Activated naive CD4-positive, alpha-beta T cell treated with anti-CD3 and anti-CD28 coated beads for 36 hours (primary cell): ENCODE measurements at regions not wholly inside any gene's neighbourhood (a gene's known extent, or its start where the extent isn't known, plus 50 kb on each side); places are given as distances from the start of the nearest gene placed in this dataset.

Experiments used
- CTCF ChIA-PET: fragments of 350-600 bp; sonication (Branson Sonifier 250); formaldehyde crosslinking; loops from one replicate; lab custom pipeline; 2021; ENCODE audit warnings: antibody characterized with exemption; lab: Charles Lee
- DNase-seq: peaks from one replicate; pipeline ENCODE4 v3.0.0-alpha.2; 2020
- H3K27ac Mint-ChIP-seq: one replicate; pipeline ENCODE4 v1.8.0; 2021; ENCODE audit warnings: mild to moderate bottlenecking, mixed read lengths
- H3K27me3 Mint-ChIP-seq: one replicate; pipeline ENCODE4 v1.8.0; 2021; ENCODE audit warnings: low read depth, mixed read lengths
- H3K36me3 Mint-ChIP-seq: one replicate; pipeline ENCODE4 v1.8.0; 2021; ENCODE audit warnings: low read depth, mixed read lengths
- H3K4me1 Mint-ChIP-seq: one replicate; pipeline ENCODE4 v1.8.0; 2021; ENCODE audit warnings: low read depth, mixed read lengths
- H3K4me3 Mint-ChIP-seq: one replicate; pipeline ENCODE4 v1.8.0; 2021; ENCODE audit warnings: mild to moderate bottlenecking, moderate library complexity, mixed read lengths
- H3K9me3 Mint-ChIP-seq: one replicate; pipeline ENCODE4 v1.8.0; 2021; ENCODE audit warnings: mixed read lengths
- intact Hi-C: fragments of 100-400 bp; cut with micrococcal nuclease; formaldehyde crosslinking; loops from one replicate; pipeline ENCODE4 v1.15.1; 2023

DNA sequence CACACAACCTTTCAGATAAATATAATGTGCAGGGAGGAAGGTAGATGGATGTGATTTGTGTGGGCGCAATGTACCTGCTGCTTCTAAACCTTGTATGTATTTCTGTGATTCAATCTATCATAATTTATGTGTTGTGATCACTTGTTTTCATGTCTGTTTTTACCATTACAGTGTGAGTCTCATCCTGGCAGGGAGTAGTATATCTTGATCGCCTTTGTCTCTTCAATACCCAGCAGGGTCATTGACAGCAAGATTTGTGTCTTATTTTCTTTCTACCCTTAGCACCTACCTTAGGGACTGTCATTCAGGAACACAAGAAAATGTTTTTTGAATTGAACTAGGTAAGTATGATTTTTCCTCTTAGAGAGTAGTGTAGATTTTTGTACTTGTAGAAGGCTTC, 83.7 kb upstream of the SELENOK start:
- no peak overlapping the region for H3K4me3 Mint-ChIP-seq
- CTCF ChIA-PET, result interaction anchor here (1.3 kb wide), 1 partner anchor 36 kb away, joined by 3 read pairs; no protein-coding TSS in a partner anchor
- H3K36me3 Mint-ChIP-seq, result peaks cover 4% of the 10 kb centered on the region
- no peak overlapping the region for H3K27ac Mint-ChIP-seq
- H3K4me1 Mint-ChIP-seq, result no peaks in the 10 kb centered on the region
- H3K27me3 Mint-ChIP-seq, result peaks cover 9% of the 10 kb centered on the region
- peaks cover 34% of the 10 kb centered on the region for H3K9me3 Mint-ChIP-seq
- DNase-seq, result no peak
- intact Hi-C loops, result no loop called here

DNA sequence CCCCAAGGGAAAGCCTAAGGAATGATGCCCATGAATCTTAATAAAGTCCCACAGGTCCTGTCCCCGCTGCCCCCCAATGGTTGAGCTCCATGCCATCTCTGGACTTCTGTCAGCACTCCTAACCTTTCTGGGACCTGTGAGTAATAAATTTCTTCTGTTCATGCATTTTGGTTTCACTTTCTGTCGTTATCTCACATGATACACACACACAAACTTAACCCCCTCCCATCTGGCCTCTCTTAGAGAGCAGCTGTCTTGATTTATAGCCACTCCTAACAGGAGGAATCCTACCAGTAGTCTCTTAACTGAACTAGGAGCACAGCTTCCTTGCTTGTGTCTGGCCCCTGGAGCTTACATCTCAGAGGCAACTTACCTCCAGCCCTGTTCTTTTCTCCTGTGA, 82.7 kb upstream of the SELENOK start:
- DNase-seq, result no peak
- Mint-ChIP-seq H3K4me3 (no peak overlapping the region), H3K27ac (no peak overlapping the region), H3K27me3 (peaks cover 4% of the 10 kb centered on the region), H3K4me1 (no peaks in the 10 kb centered on the region), H3K9me3 (peaks cover 34% of the 10 kb centered on the region), H3K36me3 (peaks cover 4% of the 10 kb centered on the region)
- CTCF ChIA-PET, result no interaction called here
- intact Hi-C loops, result no loop called here

DNA sequence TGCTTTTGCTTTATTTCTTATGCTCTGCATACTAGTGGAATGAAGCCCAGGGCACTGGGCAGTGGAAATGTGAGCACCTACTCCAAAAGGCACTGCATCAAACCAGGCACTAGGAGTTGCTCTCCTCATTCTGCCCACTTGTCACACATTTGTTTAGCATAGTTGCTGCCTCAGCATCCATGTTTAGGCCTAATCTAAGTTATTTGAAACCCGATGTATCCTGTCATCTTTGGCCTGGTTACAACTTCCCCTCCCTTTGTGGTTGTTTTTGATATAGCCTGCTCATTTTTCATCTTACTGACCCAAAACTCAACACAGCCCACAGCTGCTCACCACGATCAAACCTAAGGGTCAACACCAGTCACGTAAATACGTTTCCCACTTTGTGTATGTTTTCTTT, 82.2 kb upstream of the SELENOK start:
- intact Hi-C loops, result no loop called here
- Mint-ChIP-seq H3K4me3 (no peak overlapping the region), H3K27me3 (peaks cover 4% of the 10 kb centered on the region), H3K27ac (no peak overlapping the region), H3K9me3 (peaks cover 34% of the 10 kb centered on the region), H3K4me1 (no peaks in the 10 kb centered on the region), H3K36me3 (peaks cover 4% of the 10 kb centered on the region)
- DNase-seq, result no peak
- CTCF ChIA-PET, result no interaction called here

DNA sequence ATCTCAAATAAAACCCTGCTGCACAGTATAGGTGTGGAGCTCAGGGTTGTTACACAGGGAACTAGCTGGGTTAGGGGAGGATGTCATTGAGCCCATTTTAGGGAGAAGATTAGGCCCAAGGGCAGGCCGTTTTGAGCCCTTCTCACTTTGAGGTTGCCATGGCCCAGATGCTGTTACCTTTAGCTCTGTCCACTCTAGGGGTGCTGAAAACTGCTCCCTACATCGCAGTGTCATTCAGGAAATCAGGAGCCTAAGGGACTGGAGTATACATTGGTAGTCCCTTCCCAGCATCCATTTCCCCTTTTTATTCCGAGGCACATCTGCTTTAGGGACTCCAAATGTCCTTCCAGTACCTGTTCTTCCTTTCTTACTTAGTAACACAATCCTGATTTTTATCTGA, 79.0 kb upstream of the SELENOK start:
- no peak overlapping the region for H3K27ac Mint-ChIP-seq
- H3K36me3 Mint-ChIP-seq, result peaks cover 4% of the 10 kb centered on the region
- H3K4me3 Mint-ChIP-seq, result no peak overlapping the region
- peaks cover 24% of the 10 kb centered on the region for H3K9me3 Mint-ChIP-seq
- H3K27me3 Mint-ChIP-seq, result peaks cover 4% of the 10 kb centered on the region
- no peaks in the 10 kb centered on the region for H3K4me1 Mint-ChIP-seq
- DNase-seq, result no peak
- CTCF ChIA-PET, result interaction anchor here (0.6 kb wide), 1 partner anchor 331 kb away, joined by 3 read pairs; no protein-coding TSS in a partner anchor
- intact Hi-C loops, result no loop called here

DNA sequence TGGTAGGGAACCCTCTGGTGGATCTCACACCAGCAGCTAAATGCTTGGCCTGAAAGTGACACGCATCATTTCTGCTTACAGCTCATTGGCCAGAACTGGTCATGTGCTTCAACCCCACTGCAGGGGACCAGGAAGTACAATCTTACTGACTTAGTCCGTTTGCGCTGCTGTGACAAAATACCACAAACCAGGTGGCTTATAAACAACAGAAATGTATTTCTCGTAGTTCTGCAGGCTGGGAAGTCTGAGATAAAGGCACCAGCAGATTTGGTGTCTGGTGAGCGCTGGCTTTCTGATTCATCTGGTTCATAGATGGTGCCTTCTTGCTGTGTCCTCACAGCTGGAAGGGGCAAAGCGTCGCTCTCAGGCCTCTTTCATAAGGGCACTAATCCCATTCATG, 77.4 kb upstream of the SELENOK start:
- H3K27ac Mint-ChIP-seq, result no peak overlapping the region
- H3K36me3 Mint-ChIP-seq, result peaks cover 2% of the 10 kb centered on the region
- peaks cover 17% of the 10 kb centered on the region for H3K9me3 Mint-ChIP-seq
- H3K27me3 Mint-ChIP-seq, result peaks cover 3% of the 10 kb centered on the region
- CTCF ChIA-PET, result no interaction called here
- DNase-seq, result no peak
- no peak overlapping the region for H3K4me3 Mint-ChIP-seq
- no peaks in the 10 kb centered on the region for H3K4me1 Mint-ChIP-seq
- intact Hi-C loops, result no loop called here

DNA sequence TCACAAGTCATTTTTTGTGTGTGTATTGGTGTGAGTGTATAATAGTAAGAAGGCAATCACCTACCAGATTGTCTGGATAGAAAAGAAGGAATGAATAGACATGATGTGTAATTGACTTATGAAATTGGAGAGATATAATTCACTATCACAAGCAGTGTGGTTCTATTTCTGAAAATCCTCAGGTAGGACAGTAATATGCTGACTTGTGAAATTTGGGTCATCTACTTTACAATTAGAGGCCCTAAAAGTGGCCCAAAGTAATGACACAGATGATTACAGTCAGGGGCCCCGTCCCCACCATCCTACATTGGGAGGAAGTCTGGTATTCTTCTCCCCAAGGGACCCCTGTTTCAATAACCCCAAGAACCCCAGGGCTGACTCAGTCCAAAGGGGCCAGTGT, 73.6 kb upstream of the SELENOK start:
- H3K4me1 Mint-ChIP-seq, result no peaks in the 10 kb centered on the region
- peaks cover 5% of the 10 kb centered on the region for H3K9me3 Mint-ChIP-seq
- no peak overlapping the region for H3K4me3 Mint-ChIP-seq
- no peak for DNase-seq
- intact Hi-C loops, result no loop called here
- no peak overlapping the region for H3K27ac Mint-ChIP-seq
- H3K36me3 Mint-ChIP-seq, result no peaks in the 10 kb centered on the region
- CTCF ChIA-PET, result no interaction called here
- peaks cover 10% of the 10 kb centered on the region for H3K27me3 Mint-ChIP-seq

DNA sequence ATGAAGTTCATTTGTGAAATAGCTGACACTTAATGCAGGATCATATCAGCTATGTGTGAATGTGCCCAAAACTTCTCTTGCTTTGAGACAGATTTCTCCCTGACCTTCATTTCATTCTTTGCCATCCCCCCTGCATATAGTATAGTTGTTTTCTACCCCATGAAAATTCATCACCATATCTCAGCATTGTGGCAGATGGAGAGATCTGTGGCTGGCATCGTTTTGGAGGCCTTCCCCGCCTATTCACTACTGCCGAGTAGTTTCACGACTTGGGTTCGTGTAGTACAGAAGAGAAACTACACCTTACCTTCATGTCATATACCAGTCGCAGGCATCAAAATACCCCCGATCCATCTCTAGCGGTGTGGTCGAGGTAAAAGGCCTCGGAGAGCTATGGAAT, 66.2 kb upstream of the SELENOK start:
- no peak for DNase-seq
- Mint-ChIP-seq H3K27me3 (peaks cover 13% of the 10 kb centered on the region), H3K36me3 (no peaks in the 10 kb centered on the region), H3K4me1 (no peaks in the 10 kb centered on the region), H3K9me3 (peaks cover 5% of the 10 kb centered on the region), H3K27ac (no peak overlapping the region), H3K4me3 (no peak overlapping the region)
- CTCF ChIA-PET, result no interaction called here
- intact Hi-C loops, result no loop called here

DNA sequence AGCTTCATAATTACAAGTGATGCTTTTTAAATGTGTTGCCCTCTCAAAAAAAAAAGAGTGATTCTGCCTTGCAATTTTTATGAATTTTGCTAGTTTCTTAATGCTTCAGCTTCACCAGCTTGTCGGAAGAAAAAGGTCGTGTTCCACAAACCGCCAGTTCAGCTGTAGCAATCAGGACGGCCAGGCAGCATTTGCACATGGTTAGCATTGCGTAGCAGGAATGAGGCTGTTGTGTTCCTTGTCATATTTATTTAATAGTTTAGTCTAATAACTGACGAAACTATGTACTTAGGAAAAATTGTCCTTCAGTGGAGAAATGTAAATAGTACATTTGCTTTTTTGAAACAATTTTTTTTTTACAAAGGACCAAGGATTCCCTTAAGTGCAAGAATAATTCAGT, 64.9 kb upstream of the SELENOK start:
- intact Hi-C loops, result no loop called here
- Mint-ChIP-seq H3K36me3 (no peaks in the 10 kb centered on the region), H3K9me3 (peaks cover 5% of the 10 kb centered on the region), H3K4me3 (no peak overlapping the region), H3K4me1 (no peaks in the 10 kb centered on the region), H3K27ac (no peak overlapping the region), H3K27me3 (peaks cover 11% of the 10 kb centered on the region)
- CTCF ChIA-PET, result no interaction called here
- DNase-seq, result no peak

DNA sequence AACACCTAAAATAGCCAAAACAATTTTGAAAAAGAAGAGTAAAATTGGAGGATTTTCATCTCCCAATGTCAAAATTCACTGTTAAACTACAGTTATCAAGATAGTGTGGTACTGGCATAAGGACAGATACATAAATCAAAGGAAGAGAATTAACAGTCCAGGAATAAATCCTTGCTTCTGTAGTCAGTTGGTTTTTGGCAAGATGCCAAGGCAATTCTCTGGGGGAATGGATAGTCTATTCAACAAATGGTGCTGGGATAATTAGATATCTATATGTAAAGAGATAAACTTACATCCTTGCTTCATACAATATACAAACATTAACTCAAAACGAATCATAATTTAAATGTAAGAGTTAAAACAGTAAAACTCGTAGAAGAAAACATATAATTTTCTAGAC, 57.9 kb upstream of the SELENOK start:
- Mint-ChIP-seq H3K4me3 (no peak overlapping the region), H3K27ac (no peak overlapping the region), H3K27me3 (peaks cover 8% of the 10 kb centered on the region), H3K4me1 (no peaks in the 10 kb centered on the region), H3K9me3 (peaks cover 12% of the 10 kb centered on the region), H3K36me3 (peaks cover 3% of the 10 kb centered on the region)
- intact Hi-C loops, result no loop called here
- CTCF ChIA-PET, result no interaction called here
- DNase-seq, result no peak

DNA sequence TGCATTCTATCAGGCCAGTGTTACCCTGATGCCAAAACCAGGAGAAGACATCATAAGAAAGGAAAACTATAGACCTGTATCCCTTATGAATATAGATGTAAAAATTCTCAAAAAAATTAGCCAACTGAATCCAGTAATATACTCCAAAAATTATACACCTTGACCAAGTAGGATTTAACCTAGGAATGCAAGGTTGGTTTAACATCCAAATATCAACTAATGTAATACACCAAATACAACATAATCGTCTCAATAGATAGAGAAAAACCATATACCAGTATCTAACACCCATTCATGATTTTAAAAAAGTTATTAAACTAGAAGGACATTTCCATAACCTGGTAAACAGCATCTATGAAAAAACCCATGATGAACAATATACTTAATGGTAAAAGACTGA, 56.5 kb upstream of the SELENOK start:
- H3K36me3 Mint-ChIP-seq, result peaks cover 3% of the 10 kb centered on the region
- H3K9me3 Mint-ChIP-seq, result peaks cover 12% of the 10 kb centered on the region
- CTCF ChIA-PET, result no interaction called here
- H3K4me3 Mint-ChIP-seq, result no peak overlapping the region
- DNase-seq, result no peak
- peaks cover 7% of the 10 kb centered on the region for H3K27me3 Mint-ChIP-seq
- intact Hi-C loops, result no loop called here
- no peaks in the 10 kb centered on the region for H3K4me1 Mint-ChIP-seq
- no peak overlapping the region for H3K27ac Mint-ChIP-seq

DNA sequence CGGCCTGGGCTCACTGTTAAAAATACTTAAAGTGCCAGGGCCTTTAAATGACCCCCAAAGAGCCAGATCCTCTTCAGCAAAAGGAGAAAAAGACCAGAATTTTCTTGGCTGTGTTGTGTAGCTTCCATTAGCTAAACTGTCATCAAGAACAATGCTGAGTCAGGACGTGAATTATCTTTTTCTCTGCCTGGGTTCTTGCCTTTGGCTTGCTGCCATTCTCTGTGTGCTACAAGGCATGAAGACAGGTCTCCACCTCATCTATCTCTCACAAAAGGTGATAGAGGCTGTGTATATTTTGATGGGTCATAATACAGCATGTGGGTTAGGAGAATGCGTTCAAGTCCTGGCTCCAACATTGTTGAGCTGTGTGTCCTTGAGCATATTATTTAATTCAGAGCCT, 52.4 kb upstream of the SELENOK start:
- Mint-ChIP-seq H3K27ac (no peak overlapping the region), H3K9me3 (peaks cover 12% of the 10 kb centered on the region), H3K36me3 (peaks cover 3% of the 10 kb centered on the region), H3K4me1 (no peaks in the 10 kb centered on the region), H3K27me3 (peaks cover 15% of the 10 kb centered on the region), H3K4me3 (no peak overlapping the region)
- CTCF ChIA-PET, result no interaction called here
- intact Hi-C loops, result no loop called here
- no peak for DNase-seq

DNA sequence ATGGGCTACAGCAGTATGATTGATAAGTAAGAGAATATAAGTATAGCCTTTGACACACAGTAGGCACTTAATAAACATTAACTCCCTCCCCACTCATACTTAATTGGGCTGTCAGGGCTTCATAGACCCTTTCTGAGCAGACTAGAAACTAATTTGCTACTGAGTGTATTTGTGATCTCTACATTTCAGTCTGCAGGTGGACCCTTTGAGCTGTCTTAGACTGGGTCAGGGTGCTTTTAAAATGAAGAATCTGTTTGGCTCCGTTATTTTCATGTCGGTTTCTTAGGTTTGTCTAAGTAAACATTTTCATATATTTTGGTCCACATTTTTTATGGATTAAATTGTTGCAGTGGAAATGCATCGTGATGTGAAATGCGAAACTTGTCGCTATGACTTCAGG, 50.3 kb upstream of the SELENOK start:
- peaks cover 12% of the 10 kb centered on the region for H3K9me3 Mint-ChIP-seq
- no peak overlapping the region for H3K27ac Mint-ChIP-seq
- H3K4me3 Mint-ChIP-seq, result no peak overlapping the region
- H3K36me3 Mint-ChIP-seq, result peaks cover 3% of the 10 kb centered on the region
- CTCF ChIA-PET, result no interaction called here
- H3K4me1 Mint-ChIP-seq, result no peaks in the 10 kb centered on the region
- intact Hi-C loops, result no loop called here
- peaks cover 22% of the 10 kb centered on the region for H3K27me3 Mint-ChIP-seq
- DNase-seq, result no peak
